Upper lobe of right lung (tissue), 1 donor: ENCODE measurements at regions not wholly inside any gene's neighbourhood (a gene's known extent, or its start where the extent isn't known, plus 50 kb on each side); places are given as distances from the start of the nearest gene placed in this dataset.

Source experiments
- ATAC-seq: fragments of 200-7000 bp; cut with Tn5 transposase; one replicate; pipeline ENCODE4 v1.9.1; 2020; ENCODE audit warnings: mild to moderate bottlenecking, moderate library complexity
- DNase-seq: peaks from one replicate; pipeline ENCODE4 v3.0.0-alpha.2; 2020
- H3K27ac ChIP-seq: fragments of 200-600 bp; one replicate; pipeline ENCODE4 v1.8.0; 2022
- H3K27me3 ChIP-seq: fragments of 200-600 bp; one replicate; pipeline ENCODE4 v1.8.0; 2022; ENCODE audit warnings: mild to moderate bottlenecking
- H3K36me3 ChIP-seq: fragments of 200-600 bp; one replicate; pipeline ENCODE4 v1.8.0; 2022
- H3K4me1 ChIP-seq: fragments of 200-600 bp; one replicate; pipeline ENCODE4 v1.8.0; 2022
- H3K4me3 ChIP-seq: fragments of 200-600 bp; one replicate; pipeline ENCODE4 v1.8.0; 2022; ENCODE audit warnings: mild to moderate bottlenecking
- H3K9me3 ChIP-seq: fragments of 200-600 bp; one replicate; pipeline ENCODE4 v1.8.0; 2022
- intact Hi-C: fragments of 100-400 bp; cut with DNase I; formaldehyde crosslinking; loops from one replicate; pipeline ENCODE4 v1.11.0; 2022
- TF ChIP-seq, protein P1 (sequence below): fragments of 200-600 bp; IDR thresholded peaks from one replicate; pipeline ENCODE4 v1.8.0; 2022; ENCODE audit warnings: antibody characterized with exemption
- donor health status: DM: no; HTN: yes; CAD: no; lungs with severe emphysema.

DNA sequence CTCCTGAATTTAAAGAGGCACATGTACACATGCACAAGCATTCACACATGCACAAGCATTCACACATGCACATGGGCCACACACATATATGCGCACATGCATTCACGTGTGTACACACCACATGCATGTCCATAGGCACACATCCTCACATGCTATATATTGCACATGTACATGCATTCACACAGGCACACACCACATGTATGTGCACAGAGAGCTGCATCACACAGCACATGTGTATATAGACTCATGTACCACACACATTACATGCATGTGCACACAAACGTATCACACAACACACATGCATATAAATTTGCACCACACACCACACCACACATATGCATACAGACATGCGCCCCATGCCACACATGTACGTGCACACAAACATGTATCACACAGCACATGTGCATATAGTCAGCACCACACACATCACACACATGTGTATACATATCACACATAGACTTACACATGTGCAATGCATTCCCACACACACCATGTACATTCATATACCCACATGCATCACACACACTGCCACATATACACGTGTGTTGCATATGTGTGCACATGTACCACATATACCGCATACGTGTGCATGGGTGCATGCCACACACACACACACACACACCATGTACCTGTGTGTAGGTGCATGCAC is 54.6 kb upstream of the COL18A1 start:
- H3K27ac ChIP-seq = no peak overlapping the region

DNA sequence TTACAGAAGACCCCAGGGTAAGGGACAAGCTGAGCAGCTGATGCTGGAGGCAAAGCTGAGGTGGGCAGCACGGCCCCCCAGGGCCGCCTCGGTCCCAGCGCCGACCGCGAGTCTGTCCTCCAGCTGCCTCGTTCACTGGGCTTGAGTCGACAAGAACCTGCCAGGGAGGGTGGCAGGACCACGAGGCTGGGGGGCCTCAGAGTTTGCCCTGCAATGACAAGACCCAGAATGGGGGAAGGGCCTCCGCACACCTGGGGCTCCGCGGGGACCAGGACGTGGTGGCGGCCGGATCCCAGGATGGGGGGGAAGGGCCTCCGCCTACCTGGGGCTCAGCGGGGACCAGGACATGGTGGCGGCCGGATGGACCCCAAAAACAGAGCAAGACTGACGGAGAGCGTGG is 53.9 kb upstream of the COL18A1 start:
- no peak for ATAC-seq
- Histone ChIP-seq H3K4me1 (peaks cover 13% of the 10 kb centered on the region), H3K9me3 (no peaks in the 10 kb centered on the region), H3K27me3 (no peaks in the 10 kb centered on the region), H3K27ac (no peak overlapping the region), H3K36me3 (no peaks in the 10 kb centered on the region), H3K4me3 (no peak overlapping the region)
- intact Hi-C loops = no loop called here
- TF ChIP-seq, protein P1, sequence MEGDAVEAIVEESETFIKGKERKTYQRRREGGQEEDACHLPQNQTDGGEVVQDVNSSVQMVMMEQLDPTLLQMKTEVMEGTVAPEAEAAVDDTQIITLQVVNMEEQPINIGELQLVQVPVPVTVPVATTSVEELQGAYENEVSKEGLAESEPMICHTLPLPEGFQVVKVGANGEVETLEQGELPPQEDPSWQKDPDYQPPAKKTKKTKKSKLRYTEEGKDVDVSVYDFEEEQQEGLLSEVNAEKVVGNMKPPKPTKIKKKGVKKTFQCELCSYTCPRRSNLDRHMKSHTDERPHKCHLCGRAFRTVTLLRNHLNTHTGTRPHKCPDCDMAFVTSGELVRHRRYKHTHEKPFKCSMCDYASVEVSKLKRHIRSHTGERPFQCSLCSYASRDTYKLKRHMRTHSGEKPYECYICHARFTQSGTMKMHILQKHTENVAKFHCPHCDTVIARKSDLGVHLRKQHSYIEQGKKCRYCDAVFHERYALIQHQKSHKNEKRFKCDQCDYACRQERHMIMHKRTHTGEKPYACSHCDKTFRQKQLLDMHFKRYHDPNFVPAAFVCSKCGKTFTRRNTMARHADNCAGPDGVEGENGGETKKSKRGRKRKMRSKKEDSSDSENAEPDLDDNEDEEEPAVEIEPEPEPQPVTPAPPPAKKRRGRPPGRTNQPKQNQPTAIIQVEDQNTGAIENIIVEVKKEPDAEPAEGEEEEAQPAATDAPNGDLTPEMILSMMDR = no peak
- no peak for DNase-seq

More for the DNA sequence above, 54.6 kb upstream of the COL18A1 start:
- Histone ChIP-seq H3K36me3 (no peaks in the 10 kb centered on the region), H3K4me3 (no peak overlapping the region), H3K27me3 (no peaks in the 10 kb centered on the region), H3K4me1 (peaks cover 13% of the 10 kb centered on the region), H3K9me3 (no peaks in the 10 kb centered on the region)
- intact Hi-C loops = no loop called here
- DNase-seq = no peak
- TF ChIP-seq, protein P1 = no peak
- ATAC-seq = no peak

GRCh38 chr21:45351526-45352275 is 53.3 kb upstream of the COL18A1 start:
- ATAC-seq = no peak
- Histone ChIP-seq H3K27ac (no peak overlapping the region), H3K4me3 (no peak overlapping the region), H3K36me3 (no peaks in the 10 kb centered on the region), H3K4me1 (peaks cover 13% of the 10 kb centered on the region), H3K9me3 (no peaks in the 10 kb centered on the region), H3K27me3 (no peaks in the 10 kb centered on the region)
- intact Hi-C loops = no loop called here
- TF ChIP-seq, protein P1 = no peak
- DNase-seq = no peak

DNA sequence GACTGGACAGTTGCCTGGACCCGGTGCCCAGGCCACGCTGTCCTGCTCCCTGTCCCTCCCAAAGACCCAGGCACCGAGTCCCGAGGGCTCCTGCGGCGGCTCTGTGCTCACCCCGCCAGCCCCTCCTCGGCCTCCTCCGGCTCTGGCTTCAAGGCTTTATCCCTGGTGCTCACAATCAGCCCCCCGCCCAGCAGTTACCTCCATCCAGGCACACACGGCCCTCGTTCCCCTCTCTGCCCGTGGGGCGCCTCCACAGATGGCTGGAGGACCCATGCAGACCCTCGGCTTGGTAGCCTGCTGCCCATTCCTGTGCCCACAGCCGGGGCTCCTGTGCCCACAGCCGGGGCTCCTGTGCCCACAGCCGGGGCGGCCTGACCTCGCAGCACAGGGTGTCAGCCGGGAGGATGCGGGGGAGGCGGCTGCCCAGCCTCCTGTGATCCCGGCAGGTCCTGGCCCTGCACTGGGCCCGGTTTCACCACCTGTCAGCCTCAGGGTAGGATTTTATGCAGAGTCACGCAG is 52.3 kb upstream of the COL18A1 start:
- no peaks in the 10 kb centered on the region for H3K27me3 ChIP-seq
- H3K36me3 ChIP-seq = no peaks in the 10 kb centered on the region
- H3K4me3 ChIP-seq = no peak overlapping the region
- peaks cover 12% of the 10 kb centered on the region for H3K4me1 ChIP-seq
- H3K9me3 ChIP-seq = no peaks in the 10 kb centered on the region
- intact Hi-C loops = no loop called here
- DNase-seq (no peak), ATAC-seq (no peak)
- TF ChIP-seq, protein P1 = no peak
- no peak overlapping the region for H3K27ac ChIP-seq

GRCh38 chr21:45353200-45353599 is 51.8 kb upstream of the COL18A1 start:
- Histone ChIP-seq H3K36me3 (no peaks in the 10 kb centered on the region), H3K4me1 (peaks cover 9% of the 10 kb centered on the region), H3K27me3 (no peaks in the 10 kb centered on the region), H3K27ac (no peak overlapping the region), H3K9me3 (no peaks in the 10 kb centered on the region), H3K4me3 (no peak overlapping the region)
- DNase-seq (no peak), ATAC-seq (no peak)
- intact Hi-C loops = no loop called here
- TF ChIP-seq, protein P1 = no peak
